ENCODE measurements at regions not wholly inside any gene's neighbourhood (a gene's known extent, or its start where the extent isn't known, plus 50 kb on each side); places are given as distances from the start of the nearest gene placed in this dataset.
"Not testable (repeated sequence)": the region's sequence is repeated elsewhere in the genome, so short reads cannot be mapped to it uniquely, and the experiment has no call there.

DNA sequence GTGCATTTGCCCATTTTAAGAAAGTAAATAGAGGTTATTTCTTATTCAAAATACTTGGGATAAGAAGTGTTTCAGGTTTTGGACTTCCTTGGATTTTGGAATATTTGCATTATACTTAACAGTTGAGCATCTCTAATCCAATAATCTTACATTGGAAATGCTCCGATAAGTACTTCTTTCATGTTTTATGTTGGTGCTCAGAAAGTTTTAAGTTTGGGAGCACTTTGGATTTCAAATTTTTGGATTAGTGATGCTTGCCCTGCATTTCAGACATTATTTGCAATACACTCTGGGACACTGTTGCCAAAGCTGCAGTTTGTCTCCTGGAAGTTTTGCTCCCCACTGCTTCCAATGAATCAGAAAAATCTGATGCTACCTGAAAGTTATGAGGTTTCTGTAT lies 691.9 kb upstream of the SLITRK6 start:
- H3K4me3 ChIP-seq = no peak overlapping the region
- no peaks in the 10 kb centered on the region for H4K20me1 ChIP-seq (ENCODE audit: insufficient read depth, poor library complexity, severe bottlenecking)
- H3K27ac ChIP-seq = no peak overlapping the region
- no peak overlapping the region for H2AFZ ChIP-seq
- 76% methylated on average over 1 of the region's 1 CpG for WGBS (ENCODE audit: low lambda C conversion rate, missing lambda C conversion rate)
- no peaks in the 10 kb centered on the region for H3K4me1 ChIP-seq (ENCODE audit: insufficient read depth)
- H3K27me3 ChIP-seq = no peaks in the 10 kb centered on the region
- no peaks in the 10 kb centered on the region for H3K79me2 ChIP-seq
- H3K36me3 ChIP-seq (replicated peaks; ENCODE audit: insufficient read depth, low read depth) = no peaks in the 10 kb centered on the region
- no peaks in the 10 kb centered on the region for H3K9me2 ChIP-seq (replicated peaks; ENCODE audit: insufficient read depth)
- DNase-seq (ENCODE audit: low spot score) = no peak
- no peaks in the 10 kb centered on the region for H3K9me3 ChIP-seq (ENCODE audit: low read depth)
- no peak overlapping the region for H3K4me2 ChIP-seq
- TF ChIP-seq, protein P1, sequence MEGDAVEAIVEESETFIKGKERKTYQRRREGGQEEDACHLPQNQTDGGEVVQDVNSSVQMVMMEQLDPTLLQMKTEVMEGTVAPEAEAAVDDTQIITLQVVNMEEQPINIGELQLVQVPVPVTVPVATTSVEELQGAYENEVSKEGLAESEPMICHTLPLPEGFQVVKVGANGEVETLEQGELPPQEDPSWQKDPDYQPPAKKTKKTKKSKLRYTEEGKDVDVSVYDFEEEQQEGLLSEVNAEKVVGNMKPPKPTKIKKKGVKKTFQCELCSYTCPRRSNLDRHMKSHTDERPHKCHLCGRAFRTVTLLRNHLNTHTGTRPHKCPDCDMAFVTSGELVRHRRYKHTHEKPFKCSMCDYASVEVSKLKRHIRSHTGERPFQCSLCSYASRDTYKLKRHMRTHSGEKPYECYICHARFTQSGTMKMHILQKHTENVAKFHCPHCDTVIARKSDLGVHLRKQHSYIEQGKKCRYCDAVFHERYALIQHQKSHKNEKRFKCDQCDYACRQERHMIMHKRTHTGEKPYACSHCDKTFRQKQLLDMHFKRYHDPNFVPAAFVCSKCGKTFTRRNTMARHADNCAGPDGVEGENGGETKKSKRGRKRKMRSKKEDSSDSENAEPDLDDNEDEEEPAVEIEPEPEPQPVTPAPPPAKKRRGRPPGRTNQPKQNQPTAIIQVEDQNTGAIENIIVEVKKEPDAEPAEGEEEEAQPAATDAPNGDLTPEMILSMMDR (IDR thresholded peaks at IDR 0.05; ENCODE audit: poor library complexity) = no peak
- no peak for TF ChIP-seq EZH2 (IDR thresholded peaks at IDR 0.05; ENCODE audit: borderline replicate concordance)
- no peak for TF ChIP-seq EZH2phosphoT487 (IDR thresholded peaks at IDR 0.05; ENCODE audit: low read depth, severe bottlenecking, unreplicated experiment)

DNA sequence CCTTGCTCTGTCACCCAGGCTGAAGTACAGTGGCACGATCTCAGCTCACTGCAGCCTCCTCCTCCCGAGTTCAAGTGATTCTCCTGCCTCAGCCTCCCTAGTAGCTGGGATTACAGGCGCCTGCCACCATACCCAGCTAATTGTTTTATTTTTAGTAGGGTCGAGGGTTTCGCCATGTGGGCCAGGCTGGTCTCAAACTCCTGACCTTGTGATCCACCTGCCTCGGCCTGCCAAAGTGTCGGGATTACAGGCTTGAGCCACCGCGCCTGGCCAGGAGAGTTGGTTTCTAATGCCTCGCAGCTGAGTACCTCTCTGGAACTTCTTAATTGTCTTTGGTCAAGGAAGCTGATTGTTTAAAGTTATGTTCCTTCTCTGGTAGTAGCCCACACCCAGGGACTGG lies 702.7 kb upstream of the SLITRK6 start:
- 94% methylated on average over 10 of the region's 10 CpGs for WGBS (ENCODE audit: low lambda C conversion rate, missing lambda C conversion rate)
- H3K4me1 ChIP-seq (ENCODE audit: insufficient read depth) = not testable (repeated sequence)

DNA sequence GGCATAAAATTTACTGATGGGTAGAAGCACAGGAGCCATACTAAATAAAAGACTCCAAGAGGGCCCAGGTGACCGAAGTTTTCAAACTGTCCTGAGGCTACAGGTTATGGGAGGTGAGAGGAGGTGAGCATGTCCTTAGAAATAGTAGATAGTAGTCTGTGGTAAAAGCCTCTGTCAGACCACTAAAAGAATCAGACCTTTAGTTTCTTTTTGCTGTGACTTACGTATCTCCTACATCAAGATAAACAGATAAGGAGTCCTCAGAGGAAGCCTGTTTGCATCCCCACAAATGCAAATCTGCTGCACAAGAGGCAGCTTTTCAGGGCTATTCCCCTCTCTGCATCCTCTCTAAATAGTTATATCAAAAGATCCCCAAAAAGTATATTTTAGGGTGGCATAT lies 711.6 kb upstream of the SLITRK6 start:
- no peak overlapping the region for H2AFZ ChIP-seq

More for the DNA sequence above, 702.7 kb upstream of the SLITRK6 start:
- not testable (repeated sequence) for H4K20me1 ChIP-seq (ENCODE audit: insufficient read depth, poor library complexity, severe bottlenecking); H3K9me2 ChIP-seq (replicated peaks; ENCODE audit: insufficient read depth); H3K79me2 ChIP-seq; H3K27ac ChIP-seq; DNase-seq (ENCODE audit: low spot score); H3K4me2 ChIP-seq; H2AFZ ChIP-seq; H3K36me3 ChIP-seq (replicated peaks; ENCODE audit: insufficient read depth, low read depth); H3K4me3 ChIP-seq; H3K9me3 ChIP-seq (ENCODE audit: low read depth); H3K27me3 ChIP-seq

DNA sequence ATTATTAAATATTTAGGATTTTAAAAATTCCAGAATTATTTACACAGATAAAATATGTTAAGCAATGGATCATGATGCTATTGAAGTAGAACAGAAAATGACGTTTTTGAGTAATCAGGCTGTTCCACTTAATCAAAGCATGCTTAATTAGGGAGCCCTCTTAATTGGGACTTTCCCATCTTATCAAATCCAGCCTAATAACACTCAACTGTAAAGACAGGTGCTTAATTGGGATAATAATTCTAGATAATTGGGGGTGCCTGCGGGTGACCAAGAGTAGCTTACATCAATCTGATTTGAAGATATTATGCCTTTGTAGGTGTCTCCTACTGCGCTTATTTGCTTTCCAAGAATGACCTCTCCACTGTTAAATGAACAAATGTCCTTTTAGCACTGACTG lies 742.2 kb upstream of the SLITRK6 start:
- no peak for DNase-seq (ENCODE audit: low spot score)
- Histone ChIP-seq H2AFZ (no peak overlapping the region), H3K27me3 (no peaks in the 10 kb centered on the region), H3K4me1 (ENCODE audit: insufficient read depth) (no peaks in the 10 kb centered on the region), H3K9me3 (ENCODE audit: low read depth) (no peaks in the 10 kb centered on the region), H3K36me3 (replicated peaks; ENCODE audit: insufficient read depth, low read depth) (no peaks in the 10 kb centered on the region), H3K4me3 (no peak overlapping the region), H3K9me2 (replicated peaks; ENCODE audit: insufficient read depth) (no peaks in the 10 kb centered on the region), H4K20me1 (ENCODE audit: insufficient read depth, poor library complexity, severe bottlenecking) (no peaks in the 10 kb centered on the region), H3K4me2 (no peak overlapping the region), H3K79me2 (no peaks in the 10 kb centered on the region), H3K27ac (no peak overlapping the region)
- no peak for TF ChIP-seq EZH2 (IDR thresholded peaks at IDR 0.05; ENCODE audit: borderline replicate concordance)
- no peak for TF ChIP-seq EZH2phosphoT487 (IDR thresholded peaks at IDR 0.05; ENCODE audit: low read depth, severe bottlenecking, unreplicated experiment)
- TF ChIP-seq, protein P1 (IDR thresholded peaks at IDR 0.05; ENCODE audit: poor library complexity) = no peak
- 84% methylated on average over 3 of the region's 3 CpGs for WGBS (ENCODE audit: low lambda C conversion rate, missing lambda C conversion rate)

More for the DNA sequence above, 711.6 kb upstream of the SLITRK6 start:
- DNase-seq (ENCODE audit: low spot score) = no peak
- Histone ChIP-seq H3K79me2 (no peaks in the 10 kb centered on the region), H3K9me2 (replicated peaks; ENCODE audit: insufficient read depth) (no peaks in the 10 kb centered on the region), H3K27ac (no peak overlapping the region), H3K4me3 (no peak overlapping the region), H3K36me3 (replicated peaks; ENCODE audit: insufficient read depth, low read depth) (no peaks in the 10 kb centered on the region), H3K4me1 (ENCODE audit: insufficient read depth) (no peaks in the 10 kb centered on the region), H4K20me1 (ENCODE audit: insufficient read depth, poor library complexity, severe bottlenecking) (no peaks in the 10 kb centered on the region), H3K9me3 (ENCODE audit: low read depth) (no peaks in the 10 kb centered on the region), H3K4me2 (no peak overlapping the region), H3K27me3 (no peaks in the 10 kb centered on the region)
- 54% methylated on average over 2 of the region's 2 CpGs for WGBS (ENCODE audit: low lambda C conversion rate, missing lambda C conversion rate)
- TF ChIP-seq, protein P1 (IDR thresholded peaks at IDR 0.05; ENCODE audit: poor library complexity) = no peak
- no peak for TF ChIP-seq EZH2 (IDR thresholded peaks at IDR 0.05; ENCODE audit: borderline replicate concordance)
- no peak for TF ChIP-seq EZH2phosphoT487 (IDR thresholded peaks at IDR 0.05; ENCODE audit: low read depth, severe bottlenecking, unreplicated experiment)

Measured in hepatocyte (in vitro differentiated cells).